ENCODE measurements at regions not wholly inside any gene's neighbourhood (a gene's known extent, or its start where the extent isn't known, plus 50 kb on each side); places are given as distances from the start of the nearest gene placed in this dataset.

GRCh38 chr14:22039938-22040780 is 366.5 kb upstream of the OR4E1 start:
- DNase-seq (ENCODE audit: low read depth), result no peak

GRCh38 chr14:22036541-22037239 is 363.1 kb upstream of the OR4E1 start:
- DNase-seq (ENCODE audit: low read depth), result no peak

- no peak for DNase-seq (ENCODE audit: low read depth)
These were observed 352.9 kb upstream of the OR4E1 start for GRCh38 chr14:22026527-22026926.

GRCh38 chr14:22025879-22026278 is 352.3 kb upstream of the OR4E1 start:
- no peak for DNase-seq (ENCODE audit: low read depth)

- no peak for DNase-seq (ENCODE audit: low read depth)
These were observed 350.5 kb upstream of the OR4E1 start for GRCh38 chr14:22024137-22024536.

GRCh38 chr14:22018890-22019289 is 345.3 kb upstream of the OR4E1 start:
- no peak for DNase-seq (ENCODE audit: low read depth)

GRCh38 chr14:22012452-22012851 is 338.8 kb upstream of the OR4E1 start:
- DNase-seq (ENCODE audit: low read depth), result no peak

- no peak for DNase-seq (ENCODE audit: low read depth)
These were observed 337.6 kb upstream of the OR4E1 start for GRCh38 chr14:22011253-22011642.

- DNase-seq (ENCODE audit: low read depth), result no peak
These were observed 337.1 kb upstream of the OR4E1 start for GRCh38 chr14:22010545-22011252.

GRCh38 chr14:22008766-22009165 is 335.1 kb upstream of the OR4E1 start:
- DNase-seq (ENCODE audit: low read depth), result no peak

- DNase-seq (ENCODE audit: low read depth), result no peak
These were observed 334.3 kb upstream of the OR4E1 start for GRCh38 chr14:22007784-22008412.

GRCh38 chr14:22007363-22007762 is 333.7 kb upstream of the OR4E1 start:
- no peak for DNase-seq (ENCODE audit: low read depth)

GRCh38 chr14:22003461-22003860 is 329.8 kb upstream of the OR4E1 start:
- DNase-seq (ENCODE audit: low read depth), result no peak

GRCh38 chr14:22002860-22003284 is 329.3 kb upstream of the OR4E1 start:
- no peak for DNase-seq (ENCODE audit: low read depth)

- no peak for DNase-seq (ENCODE audit: low read depth)
These were observed 325.8 kb upstream of the OR4E1 start for GRCh38 chr14:21999402-21999801.

- no peak for DNase-seq (ENCODE audit: low read depth)
These were observed 323.7 kb upstream of the OR4E1 start for GRCh38 chr14:21997300-21997699.

- no peak for DNase-seq (ENCODE audit: low read depth)
These were observed 321.7 kb upstream of the OR4E1 start for GRCh38 chr14:21995332-21995731.

- DNase-seq (ENCODE audit: low read depth), result no peak
These were observed 320.2 kb upstream of the OR4E1 start for GRCh38 chr14:21993837-21994236.

- no peak for DNase-seq (ENCODE audit: low read depth)
These were observed 319.5 kb upstream of the OR4E1 start for GRCh38 chr14:21993070-21993469.

- DNase-seq (ENCODE audit: low read depth), result no peak
These were observed 317.5 kb upstream of the OR4E1 start for GRCh38 chr14:21991130-21991529.

- no peak for DNase-seq (ENCODE audit: low read depth)
These were observed 316.5 kb upstream of the OR4E1 start for GRCh38 chr14:21990116-21990515.

- DNase-seq (ENCODE audit: low read depth), result no peak
These were observed 315.5 kb upstream of the OR4E1 start for GRCh38 chr14:21989090-21989489.

All from EH (cell line).